Mucosa of descending colon (tissue), 3 donors: ENCODE measurements at regions not wholly inside any gene's neighbourhood (a gene's known extent, or its start where the extent isn't known, plus 50 kb on each side); places are given as distances from the start of the nearest gene placed in this dataset.
"Not testable (repeated sequence)": the region's sequence is repeated elsewhere in the genome, so short reads cannot be mapped to it uniquely, and the experiment has no call there.

ENCODE experiments used
- ATAC-seq: fragments of 200-7000 bp; cut with Tn5 transposase; one replicate; pipeline ENCODE4 v1.9.1; 2020; ENCODE audit warnings: mild to moderate bottlenecking, moderate library complexity
- DNase-seq, 3 donors: peaks; one replicate each; pipeline ENCODE4 v3.0.0-alpha.2; 2020
- H3K36me3 ChIP-seq: fragments of 200-600 bp; one replicate; pipeline ENCODE4 v1.8.0; 2021; ENCODE audit warnings: low read depth, mild to moderate bottlenecking
- H3K4me1 ChIP-seq: fragments of 200-600 bp; one replicate; pipeline ENCODE4 v1.8.0; 2021; ENCODE audit warnings: low read depth, mild to moderate bottlenecking
- H3K4me3 ChIP-seq: fragments of 200-600 bp; one replicate; pipeline ENCODE4 v1.8.0; 2021; ENCODE audit warnings: mild to moderate bottlenecking
- H3K9me3 ChIP-seq: fragments of 200-600 bp; one replicate; pipeline ENCODE4 v1.8.0; 2021; ENCODE audit warnings: mild to moderate bottlenecking
- intact Hi-C, 2 donors: fragments of 100-400 bp; cut with DNase I in 1 of 2; cut with micrococcal nuclease in 1 of 2; formaldehyde crosslinking; loops; one replicate each; pipeline versions ENCODE4 v1.11.0 to v1.11.1; 2022; cut with DNase I, micrococcal nuclease
- TF ChIP-seq, protein P1 (sequence below): fragments of 200-600 bp; IDR thresholded peaks from one replicate; pipeline ENCODE4 v1.8.0; 2022; ENCODE audit warnings: antibody characterized with exemption, mild to moderate bottlenecking
- donor health status: DM: no; HTN: no; CAD: no; lungs with moderate emphysema.
- donor health status: DM: no; HTN: no; CAD: no.
- donor health status: DM: no; HTN: yes; CAD: no.

GRCh38 chr10:37733822-37734221 lies 123.6 kb downstream of the ZNF248 start:
- Histone ChIP-seq H3K36me3 (no peaks in the 10 kb centered on the region), H3K4me1 (no peaks in the 10 kb centered on the region), H3K4me3 (no peak overlapping the region), H3K9me3 (peaks cover 7% of the 10 kb centered on the region)
- DNase-seq (no peak), ATAC-seq (no peak)
- intact Hi-C loops, result no loop called here
- TF ChIP-seq, protein P1, sequence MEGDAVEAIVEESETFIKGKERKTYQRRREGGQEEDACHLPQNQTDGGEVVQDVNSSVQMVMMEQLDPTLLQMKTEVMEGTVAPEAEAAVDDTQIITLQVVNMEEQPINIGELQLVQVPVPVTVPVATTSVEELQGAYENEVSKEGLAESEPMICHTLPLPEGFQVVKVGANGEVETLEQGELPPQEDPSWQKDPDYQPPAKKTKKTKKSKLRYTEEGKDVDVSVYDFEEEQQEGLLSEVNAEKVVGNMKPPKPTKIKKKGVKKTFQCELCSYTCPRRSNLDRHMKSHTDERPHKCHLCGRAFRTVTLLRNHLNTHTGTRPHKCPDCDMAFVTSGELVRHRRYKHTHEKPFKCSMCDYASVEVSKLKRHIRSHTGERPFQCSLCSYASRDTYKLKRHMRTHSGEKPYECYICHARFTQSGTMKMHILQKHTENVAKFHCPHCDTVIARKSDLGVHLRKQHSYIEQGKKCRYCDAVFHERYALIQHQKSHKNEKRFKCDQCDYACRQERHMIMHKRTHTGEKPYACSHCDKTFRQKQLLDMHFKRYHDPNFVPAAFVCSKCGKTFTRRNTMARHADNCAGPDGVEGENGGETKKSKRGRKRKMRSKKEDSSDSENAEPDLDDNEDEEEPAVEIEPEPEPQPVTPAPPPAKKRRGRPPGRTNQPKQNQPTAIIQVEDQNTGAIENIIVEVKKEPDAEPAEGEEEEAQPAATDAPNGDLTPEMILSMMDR, result no peak

GRCh38 chr10:37732685-37733084 lies 124.7 kb downstream of the ZNF248 start:
- H3K9me3 ChIP-seq, result peaks cover 2% of the 10 kb centered on the region
- H3K36me3 ChIP-seq, result no peaks in the 10 kb centered on the region
- no peak overlapping the region for H3K4me3 ChIP-seq
- DNase-seq, result no peak
- TF ChIP-seq, protein P1, result no peak
- intact Hi-C loops, result no loop called here
- no peaks in the 10 kb centered on the region for H3K4me1 ChIP-seq
- no peak for ATAC-seq

GRCh38 chr10:37728830-37729229 lies 128.6 kb downstream of the ZNF248 start:
- intact Hi-C loops, result no loop called here
- no peak for DNase-seq
- H3K36me3 ChIP-seq, result no peaks in the 10 kb centered on the region
- no peaks in the 10 kb centered on the region for H3K4me1 ChIP-seq
- no peak overlapping the region for H3K4me3 ChIP-seq
- no peaks in the 10 kb centered on the region for H3K9me3 ChIP-seq
- TF ChIP-seq, protein P1, result no peak
- no peak for ATAC-seq

GRCh38 chr10:37727491-37728352 lies 129.7 kb downstream of the ZNF248 start:
- no peaks in the 10 kb centered on the region for H3K4me1 ChIP-seq
- H3K9me3 ChIP-seq, result no peaks in the 10 kb centered on the region
- no peaks in the 10 kb centered on the region for H3K36me3 ChIP-seq
- TF ChIP-seq, protein P1, result no peak
- no peak overlapping the region for H3K4me3 ChIP-seq
- DNase-seq (no peak), ATAC-seq (no peak)
- intact Hi-C loops, result no loop called here

DNA sequence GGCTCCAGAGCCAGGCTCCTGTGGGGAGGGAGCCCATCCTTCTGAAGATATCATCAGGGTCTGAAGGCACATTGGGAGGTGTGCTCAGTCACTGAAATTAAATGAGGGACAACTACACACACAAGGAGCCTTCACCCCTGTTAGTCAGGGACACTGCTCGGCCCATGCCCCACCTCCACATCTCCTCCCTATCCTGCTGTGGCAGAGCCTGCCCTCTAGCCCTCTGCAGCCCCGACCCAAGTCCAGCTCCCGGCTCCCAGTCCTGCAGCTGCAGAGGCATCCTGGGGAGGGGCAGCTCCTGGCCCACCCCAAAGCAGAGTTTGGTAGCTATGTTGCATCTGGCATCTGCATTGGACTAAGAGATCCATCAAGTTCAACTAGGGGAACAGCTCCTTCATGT lies 136.3 kb downstream of the ZNF248 start:
- Histone ChIP-seq H3K9me3 (peaks cover 38% of the 10 kb centered on the region), H3K4me3 (no peak overlapping the region), H3K36me3 (no peaks in the 10 kb centered on the region), H3K4me1 (no peaks in the 10 kb centered on the region)
- intact Hi-C loops, result no loop called here
- no peak for DNase-seq
- no peak for ATAC-seq
- TF ChIP-seq, protein P1, result no peak

- ATAC-seq, H3K36me3 ChIP-seq, H3K4me1 ChIP-seq, intact Hi-C loops, DNase-seq, H3K4me3 ChIP-seq: not testable (repeated sequence)
- H3K9me3 ChIP-seq, result peaks cover 39% of the 10 kb centered on the region
These were observed 139.3 kb downstream of the ZNF248 start for GRCh38 chr10:37718060-37718459.
